Ammon's horn (tissue), 1 donor: ENCODE measurements at regions not wholly inside any gene's neighbourhood (a gene's known extent, or its start where the extent isn't known, plus 50 kb on each side); places are given as distances from the start of the nearest gene placed in this dataset.

Experiments
- DNase-seq: peaks from one replicate; pipeline ENCODE4 v3.0.0-alpha.2; 2016; ENCODE audit warnings: low spot score

- DNase-seq = no peak
These were observed 57.5 kb upstream of the OLFM1 start for GRCh38 chr9:135029871-135030565.

DNA sequence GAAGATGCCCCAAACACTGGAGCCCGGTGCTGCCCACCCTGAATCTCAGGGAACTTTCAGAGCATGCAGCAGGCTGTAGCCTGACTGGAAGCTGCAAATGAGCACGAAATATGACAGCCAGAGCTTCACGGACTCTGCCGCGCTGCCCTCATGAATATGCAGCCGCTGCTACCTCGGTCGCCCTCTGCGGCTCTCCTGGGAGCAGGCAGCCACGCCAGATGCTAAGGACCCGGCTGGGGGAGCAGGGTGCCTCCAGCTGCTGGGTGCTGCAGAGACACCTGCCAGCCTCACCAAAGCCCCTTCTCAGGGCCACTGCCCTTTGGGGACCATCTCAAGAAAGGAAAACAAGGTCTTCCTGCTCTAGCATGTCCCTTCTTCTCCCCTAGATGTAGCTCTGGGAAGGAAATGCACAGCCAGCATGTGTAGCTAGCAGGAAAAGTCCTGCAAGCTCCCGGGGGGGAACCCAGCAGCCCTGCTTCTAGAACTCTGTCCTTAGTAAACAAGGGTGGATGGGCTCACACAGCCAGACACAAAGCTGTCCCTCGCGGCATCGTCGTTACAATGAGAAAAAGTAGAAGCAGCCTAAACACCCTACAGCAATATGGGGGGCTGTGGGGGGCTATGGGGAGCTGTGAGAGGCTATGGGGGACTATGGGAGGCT lies 56.8 kb upstream of the OLFM1 start:
- no peak for DNase-seq

- no peak for DNase-seq
These were observed 55.2 kb upstream of the OLFM1 start for GRCh38 chr9:135032041-135032835.

GRCh38 chr9:135032868-135033460 lies 54.5 kb upstream of the OLFM1 start:
- DNase-seq = no peak

DNA sequence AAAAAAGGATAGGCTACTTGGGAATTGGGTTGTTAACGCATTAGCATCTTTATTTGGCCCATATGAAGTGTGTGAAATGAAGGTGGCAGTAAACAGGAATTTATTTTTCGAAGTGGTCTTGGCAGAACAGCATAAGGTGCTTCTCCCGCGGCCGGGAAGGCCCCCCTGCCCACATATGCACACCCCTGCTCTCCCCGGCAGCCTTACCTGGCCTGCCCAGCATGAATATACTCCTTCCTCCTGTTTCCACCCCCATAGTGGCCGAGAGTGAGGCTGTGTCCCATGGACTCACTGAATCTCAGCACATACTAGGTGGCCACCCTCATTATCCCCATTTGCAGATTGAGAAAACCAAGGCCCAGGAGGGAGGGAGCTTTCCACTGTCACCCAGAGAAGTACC lies 54.0 kb upstream of the OLFM1 start:
- DNase-seq = no peak

- DNase-seq = no peak
These were observed 53.4 kb upstream of the OLFM1 start for GRCh38 chr9:135034106-135034505.

- DNase-seq = no peak
These were observed 51.4 kb upstream of the OLFM1 start for GRCh38 chr9:135035781-135036760.

- DNase-seq = no peak
These were observed 50.5 kb upstream of the OLFM1 start for GRCh38 chr9:135036861-135037465.

GRCh38 chr9:135037521-135038250 lies 49.8 kb upstream of the OLFM1 start:
- no peak for DNase-seq
